ENCODE measurements at regions not wholly inside any gene's neighbourhood (a gene's known extent, or its start where the extent isn't known, plus 50 kb on each side); places are given as distances from the start of the nearest gene placed in this dataset.

GRCh38 chr6:92820601-92821000, 598.8 kb downstream of the EPHA7 start:
- TF ChIP-seq GATA3 (IDR thresholded peaks at IDR 0.05; ENCODE audit: low read depth, low read length) (no peak), GATA2 (IDR thresholded peaks at IDR 0.05; ENCODE audit: low read depth, low read length) (no peak)
